HG03196 (cell line): ENCODE measurements at regions not wholly inside any gene's neighbourhood (a gene's known extent, or its start where the extent isn't known, plus 50 kb on each side); places are given as distances from the start of the nearest gene placed in this dataset.

ENCODE experiments used
- ATAC-seq: cut with Tn5 transposase; IDR thresholded peaks from one replicate; pipeline ENCODE4 v1.9.1; 2021; ENCODE audit not compliant: unreplicated experiment

DNA sequence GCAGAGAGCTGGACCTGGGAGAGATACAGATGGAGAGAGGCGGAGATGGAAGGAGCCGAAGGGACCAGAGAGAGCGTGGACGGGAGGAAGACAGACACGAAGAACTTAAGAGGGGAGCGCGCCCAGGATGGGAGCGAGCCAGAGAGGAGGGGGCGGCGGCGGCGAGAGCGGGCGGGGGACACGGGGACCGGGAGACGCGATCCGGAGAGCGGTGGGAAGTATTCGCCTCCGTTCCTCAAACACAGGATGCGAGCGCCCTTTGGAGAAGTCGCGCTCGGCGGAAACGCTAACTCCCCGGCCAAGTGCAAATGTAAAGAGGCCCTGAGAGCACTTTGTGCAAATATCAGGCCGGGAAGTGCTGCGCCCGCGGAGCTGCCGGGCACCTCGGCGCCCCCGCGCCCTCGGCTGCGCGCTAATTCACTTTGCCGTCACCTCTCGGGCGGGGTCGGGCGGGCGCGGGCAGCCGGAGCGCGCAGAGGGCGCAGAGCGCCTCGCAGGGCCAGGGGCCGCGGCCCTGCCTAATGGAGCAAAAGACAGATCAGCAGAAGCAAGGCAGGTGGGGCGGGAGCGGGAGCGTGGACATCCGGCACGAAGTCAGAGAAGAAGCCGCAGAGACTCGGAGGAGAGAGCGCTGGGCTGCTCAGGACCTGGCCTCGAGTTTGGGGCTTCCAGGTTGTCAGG, 281.2 kb downstream of the RRAGC start:
- ATAC-seq: no peak

DNA sequence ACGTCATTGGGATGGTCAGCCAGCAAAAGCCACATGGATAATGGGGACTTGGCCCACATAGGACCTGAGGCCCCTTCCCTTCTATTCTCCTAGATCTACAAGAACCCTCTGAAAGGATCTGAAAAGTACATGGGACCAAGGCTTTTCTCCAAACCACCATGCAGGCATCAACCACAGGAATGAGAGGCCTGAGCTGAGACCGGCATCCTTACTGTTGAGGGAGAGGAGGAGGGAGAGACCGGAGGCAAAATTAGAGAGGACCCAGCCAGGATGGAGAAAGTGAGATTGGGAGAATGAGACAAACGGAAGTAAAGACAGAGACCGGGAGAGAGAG, 281.7 kb downstream of the RRAGC start:
- ATAC-seq: no peak

DNA sequence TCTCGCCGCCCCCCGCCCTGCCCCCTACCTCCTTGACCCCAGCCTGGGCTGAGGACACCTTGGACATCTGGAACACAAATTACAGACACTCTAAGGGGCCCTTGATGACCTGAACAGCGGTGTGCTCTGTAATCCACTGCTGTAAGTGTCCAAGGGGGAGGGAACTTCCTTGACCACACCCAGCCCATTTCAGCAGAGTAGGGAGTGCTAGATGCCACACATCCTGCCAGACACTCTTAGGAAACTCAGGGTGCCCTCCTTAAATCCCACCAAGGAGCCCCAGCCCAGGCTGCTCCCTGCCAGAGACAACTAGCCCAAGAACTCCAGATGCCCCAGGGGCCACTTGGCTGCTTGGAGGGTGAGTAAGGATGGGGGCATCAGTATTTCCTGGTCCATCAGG, 282.2 kb downstream of the RRAGC start:
- no peak for ATAC-seq

DNA sequence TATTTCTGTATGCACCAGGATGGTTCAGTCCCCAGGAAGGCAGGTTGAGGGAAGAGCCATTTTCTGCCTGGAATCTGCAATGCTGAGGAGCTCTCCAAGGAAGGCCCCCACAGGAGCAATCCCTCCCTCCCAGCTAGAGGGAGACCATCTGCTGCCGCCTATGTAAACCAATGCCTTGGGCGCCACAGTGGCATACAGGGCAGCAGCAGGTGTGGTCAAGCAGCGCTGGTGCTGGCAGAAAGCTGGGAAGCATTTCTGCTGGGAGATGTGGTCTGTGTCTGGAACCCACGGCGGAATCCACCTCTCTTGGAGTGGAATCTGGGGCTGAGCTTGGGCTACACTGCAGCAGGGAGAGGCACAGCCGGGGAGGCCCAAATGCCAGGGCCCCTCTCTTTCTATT, 283.3 kb downstream of the RRAGC start:
- ATAC-seq: no peak

DNA sequence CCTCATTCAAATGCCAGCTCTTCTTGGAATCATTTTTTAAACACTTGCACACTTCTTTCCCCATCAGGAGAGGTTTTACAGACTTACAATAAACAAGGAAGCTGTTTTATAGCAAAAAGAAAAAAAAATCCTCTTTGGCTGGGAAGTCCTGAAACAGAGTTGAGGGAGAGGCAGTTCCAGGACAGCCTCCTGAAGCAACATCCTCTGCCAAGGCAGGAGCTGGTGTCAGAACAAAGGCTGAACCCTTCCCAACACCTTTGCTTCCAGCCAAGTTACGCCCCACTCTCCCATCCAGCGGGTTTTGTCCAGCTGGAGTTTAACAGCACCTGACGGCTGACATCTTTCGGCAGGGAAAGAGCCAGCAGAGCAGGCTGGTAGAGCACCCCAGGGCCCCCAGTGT, 287.8 kb downstream of the RRAGC start:
- ATAC-seq: no peak

DNA sequence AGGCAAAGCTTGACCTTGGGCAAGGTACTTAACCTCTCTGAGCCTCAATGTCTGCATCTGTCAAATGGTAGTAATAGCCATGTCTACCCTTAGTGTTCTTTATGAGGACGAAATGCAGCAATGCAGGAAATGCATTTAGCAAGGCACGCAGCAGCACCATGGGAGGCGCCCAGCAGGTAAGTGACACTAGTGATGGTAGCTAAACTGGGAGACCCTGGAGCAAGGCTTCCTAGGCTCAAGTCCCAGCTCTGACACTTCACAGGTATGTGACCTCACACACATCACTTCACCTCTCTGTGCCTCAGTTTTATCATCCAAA, 289.0 kb downstream of the RRAGC start:
- ATAC-seq: no peak

DNA sequence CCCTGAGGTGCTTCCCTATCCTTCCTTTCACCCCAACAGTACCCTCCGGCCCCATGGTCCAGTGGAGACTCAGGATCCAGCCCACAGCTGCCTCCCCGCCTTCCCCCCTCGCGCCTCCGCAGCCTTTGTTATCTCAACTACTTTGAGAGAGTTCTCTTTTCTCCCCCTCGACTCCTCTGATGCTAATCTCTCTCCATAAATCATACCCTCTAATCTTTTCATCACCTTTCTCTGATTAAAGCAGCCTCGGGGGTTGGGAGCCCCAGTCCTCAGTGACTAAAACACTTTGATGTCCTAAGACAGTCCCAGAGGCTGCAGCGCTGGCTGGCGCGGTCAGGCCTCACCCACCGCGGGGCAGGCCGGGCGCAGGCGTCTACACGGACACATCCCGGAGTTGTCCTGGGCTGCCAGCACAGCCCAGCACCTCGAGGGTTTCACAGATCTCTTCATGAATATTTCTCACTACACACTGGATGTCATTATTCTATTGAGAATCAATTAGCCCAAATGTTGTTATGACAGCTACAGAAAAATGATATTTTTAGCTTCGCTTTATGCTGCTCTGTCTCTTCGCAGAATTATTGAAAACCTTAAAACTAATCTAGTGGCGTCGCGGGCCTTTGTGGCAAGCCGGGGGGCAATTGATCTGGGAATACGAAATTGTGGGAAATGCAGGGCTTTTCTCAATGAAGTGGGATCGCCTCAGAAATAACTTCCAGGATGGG, 289.5 kb downstream of the RRAGC start:
- ATAC-seq: no peak

DNA sequence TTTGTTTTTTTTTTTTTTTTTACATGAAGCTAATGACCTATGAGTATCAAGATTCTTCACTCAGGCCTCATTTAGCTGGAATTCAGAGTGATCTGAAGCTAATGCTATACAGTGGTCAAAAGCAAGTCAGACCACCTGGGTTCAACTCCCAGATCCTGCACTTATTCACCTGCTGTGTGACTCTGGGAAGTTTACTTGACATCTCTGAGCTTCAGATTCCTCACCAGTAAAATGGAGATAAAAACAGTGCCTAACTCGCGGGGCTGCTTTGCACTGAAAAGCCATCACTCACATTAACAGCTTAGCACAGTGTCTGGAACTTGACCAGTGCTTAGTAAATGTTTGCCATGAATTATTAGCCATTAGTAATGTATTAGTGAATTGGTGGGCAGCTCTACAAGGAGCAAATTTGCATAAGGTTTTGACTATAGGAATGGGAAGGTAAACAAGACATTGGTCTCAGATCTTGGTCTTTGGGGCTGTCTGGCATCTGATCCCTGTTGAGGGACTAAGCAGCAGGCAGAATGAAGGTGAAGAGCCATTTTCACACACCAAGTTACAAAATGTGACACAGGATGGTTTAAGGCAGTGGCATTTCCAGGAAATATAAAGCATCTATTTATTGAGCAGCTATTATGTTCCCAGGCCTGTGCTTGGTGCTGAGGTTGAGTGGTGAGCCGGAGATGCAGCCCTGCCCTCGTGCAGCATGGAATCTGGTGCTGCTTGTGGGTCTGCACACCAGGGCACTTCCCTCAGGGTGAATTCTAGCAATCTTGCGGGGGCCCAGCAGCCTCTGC, 291.3 kb downstream of the RRAGC start:
- ATAC-seq: no peak

DNA sequence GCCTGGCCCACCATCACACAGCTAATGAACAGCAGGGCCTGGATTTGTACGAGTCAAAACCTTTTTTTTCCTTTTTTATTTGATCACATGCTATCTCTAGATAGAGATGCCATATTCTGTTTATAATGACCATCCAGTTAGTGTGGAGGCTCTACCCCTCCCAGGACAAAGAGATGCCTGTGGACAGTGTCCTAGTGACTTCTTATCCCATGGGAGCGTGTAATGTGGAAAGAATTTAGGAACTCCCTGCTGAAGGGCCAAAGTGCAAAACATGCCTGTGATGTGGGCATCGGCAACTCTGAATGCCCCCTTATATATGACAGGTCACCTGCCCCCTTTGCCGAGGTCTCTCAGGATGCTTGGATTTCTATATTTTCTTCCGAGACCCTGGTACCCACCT, 292.2 kb downstream of the RRAGC start:
- no peak for ATAC-seq

DNA sequence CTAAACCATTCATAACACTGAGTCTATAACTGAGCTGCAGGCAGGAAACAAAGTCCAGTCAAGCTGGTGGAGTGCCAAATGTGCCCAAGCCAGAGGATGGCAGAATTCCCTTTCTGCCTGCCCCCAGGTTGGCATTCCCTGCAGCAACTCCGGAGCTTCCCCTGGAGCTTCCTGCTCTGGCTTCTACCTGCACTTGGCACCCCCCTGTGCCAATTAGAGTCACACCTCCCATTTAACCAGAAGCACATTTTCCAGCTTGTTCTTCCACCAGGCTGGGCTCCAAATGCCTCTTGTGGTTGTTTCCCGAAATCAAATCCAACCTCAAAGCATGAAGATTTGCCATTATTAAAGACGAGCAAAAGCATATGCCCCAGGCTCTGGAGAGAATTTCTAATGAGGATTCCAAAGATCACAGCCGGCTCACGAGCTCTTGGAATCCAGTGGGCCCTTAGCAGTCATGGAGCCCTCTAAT, 294.5 kb downstream of the RRAGC start:
- ATAC-seq: no peak

DNA sequence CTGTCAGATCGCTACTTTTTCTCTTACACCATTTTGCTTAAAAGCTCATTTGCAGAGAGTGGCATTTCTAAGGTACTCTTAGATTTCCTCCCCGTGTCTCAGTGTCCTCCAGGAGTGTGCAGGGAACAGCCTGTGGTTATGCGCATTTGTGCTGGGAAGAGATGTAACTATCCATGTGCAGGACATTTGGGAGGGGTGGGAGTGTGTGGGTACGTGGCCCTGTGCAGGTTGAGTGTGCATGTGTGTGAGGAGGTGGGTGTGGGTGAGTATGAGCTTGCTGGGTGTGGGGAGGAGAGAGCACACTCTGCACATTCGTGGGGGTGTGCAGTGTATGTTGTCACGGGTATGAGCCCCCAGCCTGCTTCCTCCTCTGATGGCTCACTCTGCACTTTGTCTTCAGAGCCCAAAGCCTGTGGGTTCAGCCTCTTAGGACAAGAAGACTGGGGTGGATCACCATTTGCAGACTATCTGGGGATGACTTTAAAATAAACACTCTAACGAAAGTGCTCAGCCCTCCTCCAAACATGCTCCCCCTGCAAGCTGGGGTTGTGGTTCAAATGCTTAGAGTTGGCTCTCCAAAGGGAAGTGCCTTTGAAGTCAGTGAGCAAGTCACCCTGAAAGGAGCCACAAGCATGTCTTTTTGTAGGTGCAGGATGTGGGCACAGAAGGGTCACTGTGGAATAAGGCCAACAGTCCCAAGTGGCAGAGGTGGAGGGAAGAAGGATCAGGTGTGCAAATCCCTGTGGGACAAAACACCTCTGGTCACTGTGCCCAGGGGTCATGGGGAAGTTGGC, 295.4 kb downstream of the RRAGC start:
- ATAC-seq: no peak

DNA sequence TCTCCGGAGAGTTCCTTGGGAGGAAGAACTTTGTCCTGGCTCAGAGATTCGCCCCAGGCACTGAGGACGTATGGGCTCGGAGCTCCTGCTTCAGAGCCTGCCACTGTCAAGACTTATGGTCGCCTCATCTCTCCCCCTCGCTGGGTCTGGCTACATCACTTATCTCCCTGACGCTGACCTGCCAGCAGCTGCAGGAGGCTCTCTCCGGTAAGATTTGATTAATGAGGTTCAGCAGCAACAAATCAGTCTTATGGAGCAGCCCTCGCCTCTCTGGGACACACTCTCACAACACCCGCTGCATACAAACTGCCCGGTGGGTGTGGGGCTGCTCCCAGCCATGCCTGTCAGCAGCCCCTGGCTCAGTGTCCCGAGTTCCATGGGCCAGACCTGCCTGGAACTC, 297.8 kb downstream of the RRAGC start:
- ATAC-seq: no peak

DNA sequence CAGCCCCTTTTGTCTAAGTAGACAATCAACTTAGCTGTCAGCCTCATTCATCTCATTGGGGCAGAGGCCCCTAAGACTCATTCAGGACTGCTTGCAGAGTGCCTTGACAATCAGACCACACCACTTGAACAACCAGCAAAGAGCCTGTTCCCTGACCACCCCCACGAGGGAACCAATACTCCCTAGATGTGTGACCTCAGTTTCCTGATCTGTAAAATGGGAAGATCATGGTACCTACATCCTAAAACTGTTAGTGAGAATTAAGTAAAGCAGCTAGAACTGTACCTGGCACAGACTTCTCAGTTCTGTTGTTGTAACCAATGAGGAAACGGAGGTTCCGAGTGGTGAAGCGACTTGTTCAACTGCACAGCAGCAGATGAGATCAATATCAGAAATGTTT, 298.5 kb downstream of the RRAGC start:
- no peak for ATAC-seq

DNA sequence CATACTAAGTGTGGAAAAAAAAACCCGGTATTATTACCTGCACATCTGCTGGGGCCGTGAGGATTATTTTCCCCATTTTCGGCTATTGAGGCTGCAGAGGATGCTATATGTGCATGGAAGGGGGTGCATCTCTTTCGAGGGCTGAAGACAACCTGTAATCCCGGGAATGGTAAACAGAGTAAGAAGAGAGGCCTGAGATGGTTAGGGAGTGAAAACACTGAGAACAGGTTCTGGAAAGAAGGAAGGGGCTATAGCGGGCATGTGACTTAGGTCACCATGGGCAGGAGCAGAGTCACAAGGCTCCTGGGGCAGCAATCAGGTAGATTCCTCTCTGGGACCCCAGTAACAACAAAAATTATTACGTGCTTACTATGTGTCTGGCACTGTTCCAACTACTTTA, 299.1 kb downstream of the RRAGC start:
- no peak for ATAC-seq

DNA sequence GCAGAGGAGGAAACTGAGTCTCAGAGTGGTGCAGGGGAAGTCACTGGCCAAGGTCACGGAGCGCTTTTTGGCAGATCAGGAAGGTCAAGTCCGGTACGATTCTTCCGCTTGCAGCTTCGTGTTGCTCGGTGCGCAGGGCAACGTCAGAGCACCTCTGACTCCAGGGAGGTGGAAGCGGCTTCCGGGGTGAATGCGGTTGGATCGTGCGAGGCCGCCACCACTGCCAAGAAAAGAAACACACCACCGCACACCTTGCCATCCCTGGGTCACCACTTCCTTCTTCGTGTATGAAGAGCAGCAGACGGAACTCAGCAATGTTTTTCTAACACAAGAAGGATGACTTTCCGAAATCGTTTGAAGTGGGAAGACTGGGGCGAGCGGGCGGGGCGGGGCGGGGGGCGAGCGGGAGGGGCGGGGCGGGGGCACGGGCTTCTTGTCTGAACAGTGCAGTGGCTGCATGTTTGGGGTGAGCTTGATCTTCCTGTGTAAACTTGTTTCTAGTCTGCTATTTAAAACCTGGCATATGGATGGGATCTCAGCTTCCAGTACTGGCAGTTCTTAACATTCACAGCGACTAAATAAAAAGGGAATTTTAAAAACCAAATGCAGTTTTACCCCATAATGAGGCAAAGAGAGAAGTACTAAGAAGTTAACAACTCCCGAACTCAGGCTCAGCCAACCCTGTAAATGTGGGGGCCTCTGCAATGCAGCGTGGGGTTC, 300.0 kb downstream of the RRAGC start:
- ATAC-seq: peak; percentile 38

DNA sequence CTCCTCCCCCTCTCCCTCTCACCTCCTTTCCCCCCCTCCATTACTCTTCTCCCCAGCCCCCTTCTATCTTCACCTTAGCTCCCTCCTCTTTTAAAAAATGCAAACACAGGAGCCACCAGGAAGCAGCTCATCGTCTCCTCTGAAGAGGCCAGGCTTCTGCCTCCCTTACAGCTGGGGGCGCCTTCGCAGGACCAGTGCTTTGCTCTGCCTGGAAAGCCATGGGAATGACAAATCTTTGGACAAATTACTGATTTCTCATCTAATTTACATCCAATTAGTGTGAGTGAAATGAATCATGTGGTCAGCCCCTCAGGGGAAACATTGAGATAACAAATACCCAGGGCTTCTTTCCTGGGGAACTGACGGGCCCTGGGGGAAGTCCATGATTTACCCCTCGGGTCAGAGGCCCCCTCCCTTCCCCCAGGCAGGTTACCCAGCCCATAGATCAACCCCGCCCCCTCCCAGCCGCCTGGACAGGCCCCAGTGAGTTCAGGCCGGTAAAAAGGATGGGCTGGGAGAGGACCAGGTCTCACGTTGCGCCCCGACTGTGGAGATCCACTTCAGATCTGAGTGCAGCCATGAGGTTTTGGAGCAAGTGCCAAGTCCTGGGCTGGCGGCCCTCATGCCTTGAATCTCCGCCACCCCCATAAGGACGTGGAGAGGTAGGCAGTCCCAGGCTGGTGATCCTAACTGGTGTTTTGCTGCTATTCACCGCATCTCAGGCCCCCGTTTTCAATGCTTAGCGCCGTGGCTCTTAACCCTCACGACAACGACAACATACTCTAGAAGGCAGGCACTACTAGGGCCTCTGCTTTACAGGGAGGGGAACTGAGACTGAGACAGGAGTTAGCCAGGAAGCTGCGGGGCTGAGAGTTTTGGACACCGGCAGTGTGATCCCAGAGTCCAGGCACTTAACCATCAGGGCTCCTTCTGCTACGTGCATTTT, 300.8 kb downstream of the RRAGC start:
- ATAC-seq: peak; percentile 16

DNA sequence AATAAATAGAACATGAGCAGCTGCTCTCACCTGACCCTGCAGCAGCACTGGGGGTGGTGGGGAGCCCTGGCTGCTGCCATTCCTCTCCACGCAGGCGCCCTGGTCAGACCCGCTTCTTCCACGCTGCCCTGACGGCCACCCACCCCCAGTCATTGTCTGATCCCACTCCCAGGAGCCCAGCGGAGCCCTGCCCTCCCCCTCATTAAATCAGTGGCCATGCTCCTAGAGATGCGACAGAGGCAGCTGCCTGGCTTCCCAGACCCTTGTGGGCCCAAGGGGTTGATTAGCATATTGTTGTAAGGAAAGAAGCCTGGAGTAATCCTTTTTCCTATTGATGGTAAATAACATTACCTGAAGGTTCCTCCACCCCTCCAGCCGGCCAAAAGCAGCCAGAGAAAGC, 301.5 kb downstream of the RRAGC start:
- no peak for ATAC-seq

DNA sequence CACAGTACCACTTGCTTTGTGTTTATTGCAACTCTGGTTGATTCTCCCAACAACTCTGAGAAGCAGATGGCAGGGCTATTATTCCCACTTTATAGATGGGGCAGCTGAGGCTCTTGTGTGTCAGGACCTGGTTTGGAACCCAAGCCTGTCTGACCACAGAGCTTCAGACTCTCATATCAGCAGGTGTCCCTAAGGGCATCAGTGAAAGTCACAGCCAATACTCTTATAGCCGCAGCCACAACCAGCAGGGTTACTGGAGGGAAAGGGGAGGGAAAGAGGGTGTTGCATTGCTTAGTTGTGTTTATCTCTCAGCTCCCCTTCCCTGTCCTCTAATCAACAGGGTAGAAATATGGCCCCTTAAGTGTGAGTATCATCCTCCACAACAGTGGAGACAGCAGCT, 304.0 kb downstream of the RRAGC start:
- no peak for ATAC-seq

DNA sequence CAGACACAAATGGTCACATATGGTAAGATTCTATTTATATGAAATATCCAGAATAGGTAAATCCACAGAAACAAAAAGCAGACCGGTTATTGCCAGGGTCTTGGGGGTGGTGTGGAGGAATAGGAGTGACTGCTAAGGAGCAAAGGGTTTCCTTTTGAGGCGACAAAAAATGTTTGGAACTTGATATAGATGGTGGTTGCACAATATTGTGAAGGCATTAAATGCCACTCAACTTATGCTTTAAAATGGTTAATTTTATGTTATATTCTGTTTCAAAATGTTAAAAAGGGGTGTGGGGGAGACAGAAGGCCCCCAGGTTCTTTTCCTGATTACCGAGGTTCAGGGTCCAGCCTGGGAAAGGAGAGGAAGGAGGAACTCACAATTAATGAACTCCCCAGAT, 304.4 kb downstream of the RRAGC start:
- ATAC-seq: no peak
